NCI-H460 (cell line): ENCODE measurements at regions not wholly inside any gene's neighbourhood (a gene's known extent, or its start where the extent isn't known, plus 50 kb on each side); places are given as distances from the start of the nearest gene placed in this dataset.
"Not testable (repeated sequence)": the region's sequence is repeated elsewhere in the genome, so short reads cannot be mapped to it uniquely, and the experiment has no call there.

ENCODE experiments used
- DNase-seq: peaks from one replicate; pipeline ENCODE4 v3.0.0-alpha.2; 2016; ENCODE audit warnings: low read depth; ENCODE audit errors: extremely low read depth

- DNase-seq, result no peak
Observed at GRCh38 chr13:65744836-65745235, 1485.3 kb downstream of the PCDH9 start.

DNA sequence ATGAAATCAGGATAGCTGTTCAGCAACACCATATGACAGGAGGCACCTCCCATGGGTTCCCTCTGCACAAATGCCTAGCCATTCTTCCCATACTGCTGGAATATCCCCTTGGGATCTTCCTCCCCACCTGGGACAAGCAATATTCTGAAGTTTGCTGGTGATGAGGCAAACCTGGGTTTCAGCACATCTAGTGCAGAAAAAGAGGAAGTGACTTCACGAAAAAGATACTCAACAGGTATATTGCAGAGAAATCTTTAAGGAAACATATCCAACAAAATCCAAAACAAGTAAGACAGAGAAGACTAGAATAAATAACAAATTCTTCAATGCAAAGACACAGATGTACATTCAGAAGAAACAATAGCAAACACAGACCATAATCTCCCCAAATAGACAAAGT is 1497.0 kb downstream of the PCDH9 start:
- no peak for DNase-seq

DNA sequence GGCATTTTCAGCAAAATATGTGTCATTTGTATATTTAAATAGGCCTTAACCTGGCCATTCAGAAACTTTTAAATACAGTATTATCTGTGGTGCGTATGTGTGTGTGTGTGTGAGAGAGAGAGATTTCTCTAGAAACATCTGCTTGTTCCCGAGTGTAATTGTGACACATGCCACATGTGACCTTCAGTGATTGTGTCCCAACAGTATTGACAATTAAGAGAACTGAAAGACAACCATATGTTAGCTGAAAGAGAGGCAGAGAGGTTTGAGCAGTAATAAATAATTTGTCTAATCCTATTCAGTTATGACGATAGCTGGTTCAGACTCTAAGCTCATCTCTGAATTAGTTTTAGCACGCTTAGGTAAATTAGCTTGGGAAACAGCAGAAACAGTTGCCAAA is 1503.1 kb downstream of the PCDH9 start:
- no peak for DNase-seq

GRCh38 chr13:65725006-65725405 is 1505.1 kb downstream of the PCDH9 start:
- DNase-seq, result no peak

GRCh38 chr13:65724226-65724625 is 1505.9 kb downstream of the PCDH9 start:
- no peak for DNase-seq

GRCh38 chr13:65722506-65722905 is 1507.6 kb downstream of the PCDH9 start:
- no peak for DNase-seq

DNA sequence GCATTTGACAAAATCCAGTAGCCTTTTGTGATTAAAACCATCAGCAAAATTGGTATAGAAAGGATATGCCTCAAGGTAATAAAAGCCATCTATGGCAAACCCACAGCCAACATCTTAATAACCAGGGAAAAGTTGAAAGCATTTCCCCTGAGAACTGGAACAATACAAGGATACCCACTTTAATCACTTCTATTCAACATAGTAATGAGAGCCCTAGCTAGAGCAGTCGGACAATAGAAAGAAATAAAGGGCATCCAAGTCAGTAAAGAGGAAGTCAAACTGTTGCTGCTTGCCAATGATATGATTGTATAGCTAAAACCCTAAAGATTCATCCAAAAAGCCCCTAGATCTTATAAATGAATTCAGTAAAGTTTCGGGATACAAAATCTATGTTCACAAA is 1510.3 kb downstream of the PCDH9 start:
- no peak for DNase-seq

DNA sequence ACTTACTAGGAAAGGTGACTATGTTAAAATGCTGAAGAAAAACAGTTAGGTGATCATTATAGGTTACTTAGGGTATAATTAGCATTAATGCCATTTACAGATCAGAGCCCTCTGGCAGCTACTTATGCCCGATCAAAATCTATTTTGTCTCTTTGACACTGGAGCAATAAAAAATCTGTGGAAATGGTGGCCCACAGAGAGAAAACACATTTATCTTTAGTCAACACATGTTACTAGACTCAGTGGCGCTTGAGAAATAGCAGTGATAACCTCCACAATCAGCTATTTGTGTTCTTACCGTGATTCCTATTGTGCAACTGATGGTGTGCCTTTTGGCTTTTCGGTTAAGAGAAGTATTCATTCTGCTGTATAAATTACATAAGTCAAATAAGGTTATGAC is 1519.6 kb downstream of the PCDH9 start:
- DNase-seq, result no peak

- DNase-seq, result no peak
Observed at GRCh38 chr13:65697843-65698242, 1532.3 kb downstream of the PCDH9 start.

- no peak for DNase-seq
Observed at GRCh38 chr13:65679240-65679639, 1550.9 kb downstream of the PCDH9 start.

DNA sequence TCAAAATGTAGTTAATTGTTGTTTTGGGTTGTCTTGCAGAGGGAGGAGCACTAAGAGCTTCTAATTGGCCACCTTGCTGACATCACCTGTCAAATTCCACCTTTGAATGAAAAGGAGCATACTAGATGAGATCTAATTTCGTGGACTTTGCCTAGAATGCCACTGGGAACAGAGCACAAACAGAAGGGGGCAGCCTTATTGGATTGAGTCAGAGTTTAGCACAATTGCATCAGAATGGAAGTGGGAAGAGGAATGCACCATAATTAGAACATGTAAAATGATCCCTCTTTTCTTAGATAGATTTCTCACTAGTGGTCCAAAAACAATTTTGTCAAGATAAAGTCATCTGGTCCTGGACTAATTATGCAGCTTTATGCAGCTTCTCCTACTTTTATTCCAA is 1552.2 kb downstream of the PCDH9 start:
- peak; percentile 1 for DNase-seq

DNA sequence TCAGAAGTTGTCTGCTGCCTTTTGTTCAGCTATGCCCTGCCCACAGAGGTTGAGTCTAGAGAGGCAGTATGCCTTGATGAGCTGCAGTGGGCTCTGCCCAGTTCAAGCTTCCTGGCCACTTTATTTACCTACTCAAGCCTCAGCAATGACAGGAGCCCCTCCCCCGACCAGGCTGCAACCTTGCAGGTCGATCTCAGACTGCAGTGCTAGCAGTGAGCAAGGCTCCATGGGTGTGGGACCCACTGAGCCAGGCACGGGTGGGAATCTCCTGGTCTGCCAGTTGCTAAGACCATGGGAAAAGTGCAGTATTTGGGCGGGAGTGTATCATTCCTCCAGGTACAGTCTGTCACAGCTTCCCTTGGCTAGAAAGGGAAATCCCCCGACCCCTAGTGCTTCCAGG is 1554.8 kb downstream of the PCDH9 start:
- not testable (repeated sequence) for DNase-seq

DNA sequence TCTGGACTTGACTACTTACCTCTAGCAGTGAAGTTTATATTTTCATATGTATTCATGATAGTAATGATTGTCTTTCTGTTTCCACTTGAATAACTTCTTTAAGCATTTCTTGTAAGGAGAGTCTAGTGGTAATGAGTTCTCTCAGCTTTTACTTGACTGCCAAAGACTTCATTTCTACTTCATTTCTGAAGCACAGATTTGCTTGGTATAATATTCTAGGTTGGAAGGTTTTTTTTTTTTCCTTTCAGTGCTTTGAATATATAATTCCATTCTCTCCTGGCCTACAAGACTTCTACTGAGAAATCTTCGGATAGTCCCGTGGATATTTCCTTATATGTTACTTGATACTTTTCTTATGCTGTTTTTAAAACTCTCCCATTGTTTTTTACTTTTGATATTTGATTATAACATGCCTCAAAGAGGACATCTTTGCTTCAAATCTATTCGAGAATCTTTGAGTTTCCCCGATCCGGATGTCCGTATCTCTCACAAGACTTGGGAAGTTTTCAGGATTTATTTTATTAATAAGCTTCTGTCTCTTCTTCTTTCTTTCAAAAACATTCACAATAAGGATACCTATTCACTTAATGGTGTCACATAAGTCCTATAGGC is 1560.0 kb downstream of the PCDH9 start:
- DNase-seq, result no peak

GRCh38 chr13:65660731-65661130 is 1569.4 kb downstream of the PCDH9 start:
- DNase-seq, result no peak

DNA sequence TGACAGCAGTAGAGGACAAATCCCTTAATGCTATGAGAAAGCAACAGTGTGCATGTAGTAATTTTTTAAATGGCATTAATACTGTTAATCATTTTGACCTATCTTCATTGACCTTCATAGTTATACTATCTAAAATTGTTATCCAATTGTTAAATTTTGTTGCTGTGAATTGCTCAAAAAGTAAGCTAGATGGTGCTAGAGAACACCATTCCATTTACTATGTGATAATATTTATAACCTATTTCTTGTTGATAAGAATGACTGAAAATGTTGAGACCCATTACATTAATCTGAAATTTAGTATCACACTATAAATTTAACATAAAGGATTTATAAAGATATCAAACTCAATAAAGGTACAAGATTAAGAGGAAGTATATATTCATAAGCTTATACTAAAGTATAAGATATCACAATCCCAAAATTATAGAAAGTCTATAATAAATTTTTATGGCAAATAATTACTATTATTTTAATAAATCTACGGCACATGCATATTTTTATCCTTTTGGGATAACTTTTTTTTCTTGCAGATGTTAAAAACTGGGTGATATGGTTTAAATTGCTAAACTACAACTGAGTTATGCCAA is 1573.3 kb downstream of the PCDH9 start:
- peak; percentile 8 for DNase-seq

DNA sequence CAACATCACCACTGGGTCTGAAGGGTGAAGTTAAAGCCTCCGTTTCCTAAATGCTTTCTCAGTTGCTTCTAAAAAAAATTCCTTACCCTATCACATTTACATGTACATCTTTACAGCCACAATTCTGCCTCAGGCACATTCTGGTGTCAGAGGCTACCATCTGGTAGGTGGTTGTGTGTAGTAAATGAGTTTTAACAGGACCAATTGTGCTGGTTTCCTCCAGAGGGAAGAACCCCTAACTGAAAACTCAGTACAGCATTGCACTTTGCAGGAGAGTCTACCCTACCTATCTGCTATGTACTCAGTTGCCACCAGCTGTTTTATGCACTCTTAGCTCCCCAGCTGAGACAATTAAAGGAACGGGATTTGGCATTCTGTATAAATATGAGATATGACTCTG is 1576.5 kb downstream of the PCDH9 start:
- DNase-seq, result no peak

DNA sequence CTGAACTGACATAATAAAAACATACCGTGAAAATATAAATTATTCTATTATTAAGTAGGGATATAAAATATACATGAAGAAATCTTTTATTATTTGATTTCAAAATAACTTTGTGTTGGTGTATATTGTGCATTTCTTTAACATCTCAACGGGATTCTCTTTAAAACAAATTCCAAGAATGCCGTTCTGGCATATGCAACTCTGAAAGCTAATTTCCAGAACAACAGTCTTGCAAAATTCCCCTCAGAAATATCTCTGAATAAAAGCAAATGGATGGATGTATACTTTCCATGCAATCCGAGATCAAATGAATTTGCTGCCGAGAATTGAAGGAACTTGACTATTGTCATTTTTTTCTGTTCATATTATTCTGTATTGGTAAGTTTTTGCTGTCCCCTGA is 1579.8 kb downstream of the PCDH9 start:
- no peak for DNase-seq

- DNase-seq, result no peak
Observed at GRCh38 chr13:65642996-65643395, 1587.1 kb downstream of the PCDH9 start.

GRCh38 chr13:65642301-65642700 is 1587.8 kb downstream of the PCDH9 start:
- DNase-seq, result no peak

DNA sequence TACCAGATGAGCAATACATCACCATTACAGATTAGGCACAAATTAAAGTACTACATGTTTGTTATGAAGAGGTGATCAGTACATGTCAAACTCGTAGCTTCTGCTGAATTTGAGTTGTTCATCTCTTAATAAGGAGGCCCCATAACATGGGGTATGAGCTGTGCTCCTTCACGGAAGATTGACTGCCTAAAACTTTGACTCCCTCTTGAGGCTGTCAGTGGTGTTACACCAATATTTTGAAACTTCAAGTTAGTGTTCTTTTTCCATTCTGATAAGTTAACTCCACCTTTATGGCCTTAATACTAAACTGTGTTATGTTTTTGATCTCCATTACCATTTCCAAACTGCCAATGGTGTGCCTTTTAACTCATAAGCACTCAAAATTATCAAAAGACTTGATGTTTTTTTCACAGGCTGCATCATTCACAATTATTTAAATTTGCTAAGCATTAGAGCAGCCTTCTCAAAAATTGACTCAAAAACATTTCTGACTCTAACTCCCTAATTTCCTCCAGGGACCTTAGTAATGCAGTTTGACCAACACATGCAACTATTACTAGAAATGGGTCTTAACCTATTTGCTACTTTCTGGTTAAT is 1591.5 kb downstream of the PCDH9 start:
- DNase-seq, result peak; percentile 23

- DNase-seq, result no peak
Observed at GRCh38 chr13:65633806-65634205, 1596.3 kb downstream of the PCDH9 start.

DNA sequence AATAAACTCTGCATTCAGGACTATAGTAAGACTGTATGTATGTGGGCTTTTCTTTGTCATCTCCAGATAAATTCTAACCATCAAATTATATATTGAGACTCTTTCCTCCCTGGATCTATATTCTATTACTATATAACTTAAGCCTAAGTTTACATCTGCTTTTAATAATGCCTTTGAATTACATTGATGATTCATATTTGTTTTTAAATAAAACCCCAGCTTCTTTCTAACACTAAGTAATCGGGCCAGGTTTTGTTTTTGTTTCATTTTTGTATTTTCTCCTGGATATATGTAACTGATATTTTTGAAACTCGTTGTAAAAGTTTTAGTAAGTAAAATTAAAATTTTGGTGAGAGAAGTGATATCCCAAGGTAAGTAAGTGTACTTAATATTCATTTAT is 1599.1 kb downstream of the PCDH9 start:
- DNase-seq, result no peak

GRCh38 chr13:65629926-65630325 is 1600.2 kb downstream of the PCDH9 start:
- no peak for DNase-seq
